ENCODE measurements at regions not wholly inside any gene's neighbourhood (a gene's known extent, or its start where the extent isn't known, plus 50 kb on each side); places are given as distances from the start of the nearest gene placed in this dataset.
"Not testable (repeated sequence)": the region's sequence is repeated elsewhere in the genome, so short reads cannot be mapped to it uniquely, and the experiment has no call there.

- DNase-seq (ENCODE audit: low read depth) = not testable (repeated sequence)
Observed at GRCh38 chr5:34189246-34189645, 146.2 kb upstream of the C1QTNF3 start.

DNA sequence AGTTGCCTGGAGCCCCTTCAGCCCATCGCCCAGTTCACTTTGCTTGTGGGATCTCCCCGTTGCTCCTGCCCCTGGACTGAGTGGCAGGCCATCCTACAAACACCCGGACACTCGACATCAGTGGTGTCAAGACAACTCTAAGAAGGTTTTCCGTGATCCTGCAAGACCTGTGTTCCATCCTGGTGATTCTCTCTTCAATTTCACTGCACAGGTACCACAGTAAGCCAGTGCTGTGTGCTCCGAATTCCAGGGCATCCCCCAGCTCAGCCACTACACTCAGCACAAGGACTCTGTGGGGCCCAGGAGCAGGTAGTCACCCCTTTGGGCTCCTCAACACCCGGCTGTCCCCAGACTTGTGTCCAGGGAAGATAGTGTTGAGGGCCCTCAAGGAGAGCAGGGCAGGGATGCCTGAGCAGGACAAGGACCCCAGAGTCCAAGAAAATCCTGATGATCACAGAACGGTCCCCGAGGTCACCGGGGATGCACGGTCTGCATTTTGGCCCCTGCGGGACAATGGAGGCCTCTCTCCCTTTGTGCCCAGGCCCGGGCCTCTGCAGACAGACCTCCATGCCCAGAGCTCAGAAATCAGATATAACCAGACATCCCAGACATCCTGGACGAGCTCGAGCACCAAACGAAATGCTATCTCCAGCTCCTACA is 146.9 kb upstream of the C1QTNF3 start:
- DNase-seq (ENCODE audit: low read depth) = not testable (repeated sequence)

- DNase-seq (ENCODE audit: low read depth) = not testable (repeated sequence)
Observed at GRCh38 chr5:34190466-34190865, 147.5 kb upstream of the C1QTNF3 start.

DNA sequence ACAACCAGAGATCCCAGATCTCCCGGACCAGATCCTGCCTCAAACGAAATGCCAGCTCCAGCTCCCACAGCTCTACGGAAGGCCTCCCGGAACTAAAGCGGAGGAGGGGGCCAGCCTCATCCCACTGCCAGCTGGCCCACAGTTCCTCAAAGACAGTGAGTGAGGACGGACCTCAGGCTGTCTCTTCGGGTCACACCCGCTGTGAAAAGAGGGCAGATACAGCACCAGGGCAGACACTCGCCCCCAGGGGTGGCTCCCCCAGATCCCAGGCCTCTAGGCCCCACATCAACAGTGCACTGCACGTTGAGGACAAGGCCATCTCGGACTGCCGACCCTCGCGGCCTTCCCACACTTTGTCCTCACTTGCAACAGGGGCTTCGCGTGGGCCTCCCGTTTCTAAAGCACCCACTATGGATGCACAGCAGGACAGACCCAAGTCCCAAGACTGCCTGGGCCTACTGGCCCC is 148.3 kb upstream of the C1QTNF3 start:
- not testable (repeated sequence) for DNase-seq (ENCODE audit: low read depth)

- DNase-seq (ENCODE audit: low read depth) = not testable (repeated sequence)
Observed at GRCh38 chr5:34192064-34192922, 149.3 kb upstream of the C1QTNF3 start.

- not testable (repeated sequence) for DNase-seq (ENCODE audit: low read depth)
Observed at GRCh38 chr5:34192923-34193262, 149.9 kb upstream of the C1QTNF3 start.

- not testable (repeated sequence) for DNase-seq (ENCODE audit: low read depth)
Observed at GRCh38 chr5:34193297-34193696, 150.3 kb upstream of the C1QTNF3 start.

GRCh38 chr5:34193804-34194203 is 150.8 kb upstream of the C1QTNF3 start:
- DNase-seq (ENCODE audit: low read depth) = not testable (repeated sequence)

DNA sequence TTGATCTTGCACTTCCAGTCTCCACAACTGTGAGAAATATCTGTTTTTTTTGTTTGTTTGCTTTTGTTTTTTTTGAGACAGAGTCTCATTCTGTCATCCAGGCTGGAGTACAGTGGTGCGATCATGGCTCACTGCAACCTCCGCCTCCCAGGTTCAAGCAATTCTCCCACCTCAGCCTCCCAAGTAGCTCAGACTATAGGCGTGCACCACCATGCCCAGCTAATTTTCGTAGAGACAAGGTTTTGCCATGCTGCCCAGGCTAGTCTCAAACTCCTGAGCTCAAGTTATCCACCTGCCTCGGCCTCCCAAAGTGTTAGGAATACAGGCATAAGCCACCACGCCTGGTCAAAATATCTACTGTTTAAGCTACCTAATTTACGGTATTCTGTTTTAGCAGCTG is 153.1 kb upstream of the C1QTNF3 start:
- not testable (repeated sequence) for DNase-seq (ENCODE audit: low read depth)

DNA sequence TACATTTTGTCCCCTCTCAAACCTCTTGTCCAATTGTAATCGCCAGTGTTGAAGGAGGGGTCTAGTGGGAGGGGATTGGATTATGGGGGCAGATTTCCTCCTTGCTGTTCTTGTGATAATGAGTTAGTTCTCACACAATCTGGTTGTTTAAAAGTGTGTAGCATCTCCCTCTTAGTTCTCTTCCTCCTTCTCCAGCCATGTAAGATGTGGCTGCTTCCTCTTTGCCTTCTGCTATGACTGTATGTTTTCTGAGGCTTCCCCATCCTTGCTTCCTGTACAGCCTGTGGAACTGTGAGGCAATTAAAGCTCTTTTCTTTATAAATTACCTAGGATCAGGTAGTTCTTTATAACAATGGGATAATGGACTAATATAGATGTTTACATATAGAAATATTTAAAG is 162.3 kb upstream of the C1QTNF3 start:
- DNase-seq (ENCODE audit: low read depth) = not testable (repeated sequence)

- DNase-seq (ENCODE audit: low read depth) = not testable (repeated sequence)
Observed at GRCh38 chr5:34217386-34217785, 174.4 kb upstream of the C1QTNF3 start.

DNA sequence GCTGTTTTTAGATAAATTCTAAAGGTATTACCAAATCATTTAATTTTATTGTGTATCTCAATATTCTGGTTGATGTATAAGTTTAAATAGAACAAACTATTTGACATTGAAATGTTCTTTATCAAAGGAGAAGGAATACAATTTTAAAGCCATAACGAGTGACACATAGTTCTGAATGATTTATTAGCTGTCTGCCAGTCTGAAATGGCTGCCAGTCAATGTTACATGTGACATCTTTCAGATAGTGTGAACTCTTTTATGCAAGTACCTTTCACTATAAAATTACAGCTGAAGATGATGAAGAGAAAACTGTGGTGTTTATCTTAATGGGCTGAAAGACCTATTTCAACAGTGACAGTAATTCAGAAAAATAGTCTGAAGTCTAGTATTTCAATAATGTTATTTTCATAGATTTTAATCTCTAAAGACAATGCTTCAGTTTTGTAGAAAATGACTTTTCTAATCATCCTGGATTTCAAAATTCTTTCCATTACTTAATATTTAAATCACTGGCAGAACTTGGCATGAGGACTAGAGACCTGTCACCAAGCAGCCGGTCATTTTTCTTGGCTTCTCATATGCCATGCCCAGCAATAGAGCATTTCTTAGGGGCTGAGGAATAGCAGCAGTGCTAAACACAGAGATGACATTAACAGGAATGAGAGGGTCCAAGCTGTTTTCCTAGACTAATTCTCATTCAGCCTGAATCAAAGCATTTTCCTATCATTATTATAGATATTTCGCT is 178.5 kb upstream of the C1QTNF3 start:
- DNase-seq (ENCODE audit: low read depth) = not testable (repeated sequence)

DNA sequence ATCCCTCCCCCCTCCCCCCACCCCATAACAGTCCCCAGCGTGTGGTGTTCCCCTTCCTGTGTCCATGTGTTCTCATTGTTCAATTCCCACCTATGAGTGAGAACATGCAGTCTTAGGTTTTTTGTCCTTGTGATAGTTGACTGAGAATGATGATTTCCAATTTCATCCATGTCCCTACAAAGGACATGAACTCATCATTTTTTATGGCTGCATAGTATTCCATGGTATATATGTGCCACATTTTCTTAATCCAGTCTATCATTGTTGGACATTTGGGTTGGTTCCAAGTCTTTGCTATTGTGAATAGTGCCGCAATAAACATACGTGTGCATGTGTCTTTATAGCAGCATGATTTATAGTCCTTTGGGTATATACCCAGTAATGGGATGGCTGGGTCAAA is 180.1 kb upstream of the C1QTNF3 start:
- not testable (repeated sequence) for DNase-seq (ENCODE audit: low read depth)

GRCh38 chr5:34230402-34230801 is 187.4 kb upstream of the C1QTNF3 start:
- DNase-seq (ENCODE audit: low read depth) = not testable (repeated sequence)

- not testable (repeated sequence) for DNase-seq (ENCODE audit: low read depth)
Observed at GRCh38 chr5:34243802-34244201, 200.8 kb upstream of the C1QTNF3 start.

DNA sequence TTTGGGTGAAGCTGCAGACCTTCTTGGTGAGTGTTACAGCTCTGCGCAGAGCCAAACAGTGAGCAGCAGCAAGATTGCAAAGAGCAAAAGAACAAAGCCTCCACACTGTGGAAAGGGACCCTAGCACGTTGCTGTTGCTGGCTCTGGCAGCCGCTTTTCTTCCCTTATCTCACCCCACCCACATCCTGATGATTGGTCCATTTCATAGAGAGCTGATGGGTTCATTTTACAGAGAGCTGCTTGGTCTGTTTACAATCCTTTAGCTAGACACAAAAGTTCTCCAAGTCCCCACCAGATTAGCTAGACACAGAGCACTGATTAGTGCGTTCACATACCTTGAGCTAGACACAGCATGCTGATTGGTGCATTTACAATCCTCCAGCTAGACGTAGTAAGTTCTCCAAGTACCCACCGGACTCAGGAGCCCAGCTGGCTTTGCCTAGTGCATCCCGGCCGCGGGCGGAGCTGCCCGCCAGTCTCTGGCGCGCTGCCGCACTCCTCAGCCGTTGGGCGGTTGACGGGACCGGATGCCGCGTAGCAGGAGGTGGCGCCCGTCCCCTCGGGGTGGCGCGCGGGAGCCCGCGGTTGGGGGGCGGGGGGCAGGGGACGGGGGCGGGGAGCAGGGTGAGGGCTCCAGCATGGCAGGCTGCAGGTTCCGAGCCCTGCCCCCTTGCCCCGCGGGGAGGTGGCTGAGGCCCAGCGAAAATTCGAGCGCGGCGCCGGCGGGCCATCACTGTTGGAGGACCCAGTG is 201.4 kb upstream of the C1QTNF3 start:
- DNase-seq (ENCODE audit: low read depth) = peak; percentile 32

- DNase-seq (ENCODE audit: low read depth) = not testable (repeated sequence)
Observed at GRCh38 chr5:34245032-34245394, 202.0 kb upstream of the C1QTNF3 start.

DNA sequence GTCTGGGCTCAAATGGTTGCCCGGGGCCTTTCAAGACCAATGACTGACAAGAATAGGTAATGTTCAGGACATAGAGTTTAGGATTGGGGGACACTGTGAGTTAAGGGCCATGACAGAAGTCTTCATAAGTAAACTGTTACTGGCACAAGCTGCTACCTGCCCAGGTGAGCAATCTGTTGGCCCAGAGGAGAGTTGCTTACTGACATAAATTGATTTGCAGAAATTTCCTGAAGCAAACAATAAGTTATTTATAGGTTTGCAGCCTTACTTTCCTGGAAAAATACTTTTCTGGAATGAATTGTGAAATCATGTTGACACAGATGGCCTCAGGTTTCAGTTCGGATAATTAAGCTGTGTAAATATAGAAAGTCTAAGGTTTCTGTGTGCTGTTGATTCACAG is 202.8 kb upstream of the C1QTNF3 start:
- peak; percentile 1 for DNase-seq (ENCODE audit: low read depth)

- DNase-seq (ENCODE audit: low read depth) = not testable (repeated sequence)
Observed at GRCh38 chr5:34258598-34258997, 215.6 kb upstream of the C1QTNF3 start.

DNA sequence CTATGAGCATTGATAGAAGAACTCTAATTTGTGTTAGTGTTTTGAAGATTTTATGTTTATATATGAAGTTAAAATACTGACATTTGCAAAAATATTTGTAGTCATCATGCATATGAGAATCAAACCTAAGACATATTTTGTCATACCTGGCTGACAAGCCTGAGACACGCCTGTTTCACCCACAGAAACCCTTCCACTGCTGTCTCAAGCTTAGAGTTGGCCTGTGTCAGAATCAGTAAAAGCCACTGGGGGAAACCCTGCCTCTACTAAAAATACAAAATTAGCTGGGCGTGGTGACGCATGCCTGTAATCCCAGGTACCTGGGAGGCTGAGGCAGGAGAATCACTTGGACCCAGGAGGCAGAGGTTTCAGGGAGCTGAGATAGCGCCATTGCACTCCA is 218.0 kb upstream of the C1QTNF3 start:
- not testable (repeated sequence) for DNase-seq (ENCODE audit: low read depth)

DNA sequence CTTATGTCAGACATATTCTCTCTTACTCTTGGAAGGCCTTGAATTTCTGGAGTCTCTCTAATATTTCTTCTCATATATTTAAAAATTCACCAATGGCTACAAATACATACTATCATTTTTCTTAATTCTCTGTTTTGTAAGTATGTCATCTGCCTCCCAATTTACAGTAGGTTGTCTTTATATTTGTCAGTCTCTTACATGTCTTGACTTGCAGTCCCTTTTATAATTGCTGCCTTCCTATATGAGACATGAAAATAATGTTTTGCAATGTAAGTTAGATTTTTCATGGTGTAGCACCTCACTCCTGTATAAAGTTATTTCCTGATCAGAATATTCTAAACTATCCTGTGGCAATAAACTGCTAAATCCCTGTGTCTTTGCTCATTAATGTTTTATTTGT is 223.1 kb upstream of the C1QTNF3 start:
- not testable (repeated sequence) for DNase-seq (ENCODE audit: low read depth)

- DNase-seq (ENCODE audit: low read depth) = not testable (repeated sequence)
Observed at GRCh38 chr5:34296759-34297158, 253.7 kb upstream of the C1QTNF3 start.
